Fibroblast of lung (primary cell): ENCODE measurements at regions not wholly inside any gene's neighbourhood (a gene's known extent, or its start where the extent isn't known, plus 50 kb on each side); places are given as distances from the start of the nearest gene placed in this dataset.
"Not testable (repeated sequence)": the region's sequence is repeated elsewhere in the genome, so short reads cannot be mapped to it uniquely, and the experiment has no call there.

Source experiments
- DNase-seq, 2 donors: peaks; one replicate each; pipeline versions ENCODE4 v3.0.0 to v3.0.0-alpha.2; 2010; ENCODE audit warnings: low read depth in 2 of 2
- H2AFZ ChIP-seq: 2 replicates; pipeline ENCODE4 v1.5.1; 2012; ENCODE audit warnings: low read length, control low read depth, inconsistent platforms
- H3K27ac ChIP-seq: 2 replicates; pipeline ENCODE4 v1.5.1; 2011; ENCODE audit warnings: low read length, control low read depth; ENCODE audit not compliant: insufficient read depth
- H3K27me3 ChIP-seq: 2 replicates; pipeline ENCODE4 v1.5.1; 2011; ENCODE audit warnings: mild to moderate bottlenecking, low read length; ENCODE audit not compliant: control insufficient read depth, insufficient read depth
- H3K36me3 ChIP-seq: 2 replicates; pipeline ENCODE4 v1.5.1; 2011; ENCODE audit warnings: low read length; ENCODE audit not compliant: control insufficient read depth, insufficient read depth
- H3K4me1 ChIP-seq: 2 replicates; pipeline ENCODE4 v1.5.1; 2011; ENCODE audit warnings: low read length; ENCODE audit not compliant: control insufficient read depth, insufficient read depth; ENCODE audit errors: extremely low read depth
- H3K4me2 ChIP-seq: 2 replicates; pipeline ENCODE4 v1.5.1; 2011; ENCODE audit warnings: low read length, control low read depth; ENCODE audit not compliant: insufficient read depth; ENCODE audit errors: extremely low read depth
- H3K4me3 ChIP-seq, 4 experiments: fragments of 200-600 bp in 1 of 4; sonication (generic) in 1 of 4; replicated peaks in 1 of 4; 2 replicates each; pipeline ENCODE4 v1.5.1; 2011 to 2016; ENCODE audit warnings: low read length in 4 of 4, low read depth in 3 of 4, mild to moderate bottlenecking in 3 of 4, control low read depth in 2 of 4, inconsistent platforms in 1 of 4, mixed read lengths in 1 of 4; ENCODE audit not compliant: insufficient read depth in 1 of 4; ENCODE audit errors: control extremely low read depth in 1 of 4
- H3K79me2 ChIP-seq: 2 replicates; pipeline ENCODE4 v1.5.1; 2012; ENCODE audit warnings: mild to moderate bottlenecking, low read length, inconsistent platforms; ENCODE audit not compliant: control insufficient read depth, insufficient read depth
- H3K9ac ChIP-seq: 2 replicates; pipeline ENCODE4 v1.5.1; 2011; ENCODE audit warnings: mild to moderate bottlenecking, low read length, control low read depth; ENCODE audit not compliant: insufficient read depth
- H3K9me3 ChIP-seq: 2 replicates; pipeline ENCODE4 v1.5.1; 2012; ENCODE audit warnings: low read depth, low read length; ENCODE audit not compliant: control insufficient read depth, insufficient read depth
- H4K20me1 ChIP-seq: 2 replicates; pipeline ENCODE4 v1.5.1; 2011; ENCODE audit warnings: low read length; ENCODE audit not compliant: control insufficient read depth, insufficient read depth; ENCODE audit errors: extremely low read depth
- EZH2 ChIP-seq: IDR thresholded peaks from 2 replicates; pipeline ENCODE4 v1.5.1; 2012; ENCODE audit warnings: low read length, control low read depth, mild to moderate bottlenecking; ENCODE audit errors: missing control alignments
- TF ChIP-seq, protein P1 (sequence below), 2 donors: IDR thresholded peaks in 1 of 2; conservative IDR thresholded peaks in 1 of 2; 1 replicate in 1 of 2; 2 replicates in 1 of 2; pipeline ENCODE4 v1.5.1; 2011 to 2012; ENCODE audit warnings: low read length in 2 of 2, control low read depth in 1 of 2, inconsistent platforms in 1 of 2, low read depth in 1 of 2, mild to moderate bottlenecking in 1 of 2

DNA sequence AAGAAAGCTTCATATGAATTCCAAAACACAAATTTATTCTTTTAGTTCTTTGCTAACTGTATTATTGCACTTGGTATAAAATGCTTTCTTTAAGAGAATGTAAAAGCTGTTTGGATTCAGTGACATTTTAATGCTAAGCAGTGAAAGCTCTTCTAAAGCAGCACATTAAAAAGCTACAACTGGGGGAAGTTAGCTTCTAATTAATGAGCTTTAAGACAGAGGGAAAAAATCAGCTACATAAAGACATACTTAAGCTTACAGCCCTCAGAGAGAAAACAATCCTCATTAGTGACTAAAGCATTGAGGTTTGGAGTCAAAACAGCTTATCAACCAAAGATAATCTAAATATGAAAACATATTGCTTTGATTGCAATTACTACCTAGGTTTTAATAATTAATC, 1222.2 kb upstream of the SPRY2 start:
- Histone ChIP-seq H3K9ac (no peak overlapping the region), H3K79me2 (no peaks in the 10 kb centered on the region), H3K4me3 (no peak overlapping the region), H4K20me1 (no peaks in the 10 kb centered on the region), H3K4me2 (no peak overlapping the region), H3K9me3 (no peaks in the 10 kb centered on the region), H3K36me3 (no peaks in the 10 kb centered on the region), H3K4me1 (no peaks in the 10 kb centered on the region), H3K27me3 (no peaks in the 10 kb centered on the region), H2AFZ (no peak overlapping the region), H3K27ac (no peak overlapping the region)
- no peak for TF ChIP-seq EZH2
- TF ChIP-seq, protein P1, sequence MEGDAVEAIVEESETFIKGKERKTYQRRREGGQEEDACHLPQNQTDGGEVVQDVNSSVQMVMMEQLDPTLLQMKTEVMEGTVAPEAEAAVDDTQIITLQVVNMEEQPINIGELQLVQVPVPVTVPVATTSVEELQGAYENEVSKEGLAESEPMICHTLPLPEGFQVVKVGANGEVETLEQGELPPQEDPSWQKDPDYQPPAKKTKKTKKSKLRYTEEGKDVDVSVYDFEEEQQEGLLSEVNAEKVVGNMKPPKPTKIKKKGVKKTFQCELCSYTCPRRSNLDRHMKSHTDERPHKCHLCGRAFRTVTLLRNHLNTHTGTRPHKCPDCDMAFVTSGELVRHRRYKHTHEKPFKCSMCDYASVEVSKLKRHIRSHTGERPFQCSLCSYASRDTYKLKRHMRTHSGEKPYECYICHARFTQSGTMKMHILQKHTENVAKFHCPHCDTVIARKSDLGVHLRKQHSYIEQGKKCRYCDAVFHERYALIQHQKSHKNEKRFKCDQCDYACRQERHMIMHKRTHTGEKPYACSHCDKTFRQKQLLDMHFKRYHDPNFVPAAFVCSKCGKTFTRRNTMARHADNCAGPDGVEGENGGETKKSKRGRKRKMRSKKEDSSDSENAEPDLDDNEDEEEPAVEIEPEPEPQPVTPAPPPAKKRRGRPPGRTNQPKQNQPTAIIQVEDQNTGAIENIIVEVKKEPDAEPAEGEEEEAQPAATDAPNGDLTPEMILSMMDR (conservative IDR thresholded peaks at IDR 0.05 in 1 of 2, IDR thresholded peaks at IDR 0.05 in 1 of 2; ENCODE audit: low read depth in 1 of 2, low read length in 2 of 2) = no peak
- no peak for DNase-seq

- H3K27ac ChIP-seq = no peak overlapping the region
- no peaks in the 10 kb centered on the region for H3K27me3 ChIP-seq
- no peaks in the 10 kb centered on the region for H3K9me3 ChIP-seq
- no peaks in the 10 kb centered on the region for H3K79me2 ChIP-seq
- H3K4me2 ChIP-seq = no peak overlapping the region
- H4K20me1 ChIP-seq = no peaks in the 10 kb centered on the region
- TF ChIP-seq, protein P1 (conservative IDR thresholded peaks at IDR 0.05 in 1 of 2, IDR thresholded peaks at IDR 0.05 in 1 of 2; ENCODE audit: low read depth in 1 of 2, low read length in 2 of 2) = no peak
- no peak for TF ChIP-seq EZH2
- no peak overlapping the region for H2AFZ ChIP-seq
- H3K9ac ChIP-seq = no peak overlapping the region
- no peaks in the 10 kb centered on the region for H3K36me3 ChIP-seq
- DNase-seq = no peak
- no peak overlapping the region for H3K4me3 ChIP-seq
- no peaks in the 10 kb centered on the region for H3K4me1 ChIP-seq
These were observed 1221.7 kb upstream of the SPRY2 start for GRCh38 chr13:81562598-81562997.

GRCh38 chr13:81551036-81551435, 1210.1 kb upstream of the SPRY2 start:
- TF ChIP-seq, protein P1 (conservative IDR thresholded peaks at IDR 0.05 in 1 of 2, IDR thresholded peaks at IDR 0.05 in 1 of 2; ENCODE audit: low read depth in 1 of 2, low read length in 2 of 2) = no peak
- no peak for TF ChIP-seq EZH2
- no peaks in the 10 kb centered on the region for H3K36me3 ChIP-seq
- no peak overlapping the region for H2AFZ ChIP-seq
- H3K4me3 ChIP-seq = no peak overlapping the region
- H3K27ac ChIP-seq = no peak overlapping the region
- DNase-seq = no peak
- H3K9ac ChIP-seq = no peak overlapping the region
- no peaks in the 10 kb centered on the region for H3K27me3 ChIP-seq
- no peaks in the 10 kb centered on the region for H3K4me1 ChIP-seq
- H3K9me3 ChIP-seq = no peaks in the 10 kb centered on the region
- H3K4me2 ChIP-seq = no peak overlapping the region
- no peaks in the 10 kb centered on the region for H3K79me2 ChIP-seq
- H4K20me1 ChIP-seq = no peaks in the 10 kb centered on the region

- not testable (repeated sequence) for H3K36me3 ChIP-seq, H3K79me2 ChIP-seq, DNase-seq, H3K9ac ChIP-seq, H3K4me2 ChIP-seq, H3K27me3 ChIP-seq, H3K27ac ChIP-seq, H3K4me1 ChIP-seq, H3K4me3 ChIP-seq, H3K9me3 ChIP-seq, H4K20me1 ChIP-seq, H2AFZ ChIP-seq
These were observed 1205.4 kb upstream of the SPRY2 start for GRCh38 chr13:81546294-81546693.
